SJCRH30 (cell line): ENCODE measurements at regions not wholly inside any gene's neighbourhood (a gene's known extent, or its start where the extent isn't known, plus 50 kb on each side); places are given as distances from the start of the nearest gene placed in this dataset.

Source experiments
- DNase-seq, 2 experiments: peaks; one replicate each; pipeline ENCODE4 v3.0.0-alpha.2; 2015 to 2020
- H3K27ac ChIP-seq: fragments of 250-450 bp; sonication (Bioruptor Pico); 2 replicates; pipeline ENCODE4 v1.5.1; 2020; ENCODE audit warnings: mild to moderate bottlenecking, moderate library complexity
- H3K27me3 ChIP-seq: fragments of 250-450 bp; sonication (Bioruptor Pico); 2 replicates; pipeline ENCODE4 v1.5.1; 2020; ENCODE audit warnings: mild to moderate bottlenecking, moderate library complexity
- H3K36me3 ChIP-seq: fragments of 250-450 bp; sonication (Bioruptor Pico); 2 replicates; pipeline ENCODE4 v1.5.1; 2020; ENCODE audit warnings: mild to moderate bottlenecking, moderate library complexity
- H3K4me1 ChIP-seq: fragments of 250-450 bp; sonication (Bioruptor Pico); 2 replicates; pipeline ENCODE4 v1.5.1; 2020; ENCODE audit warnings: mild to moderate bottlenecking, moderate library complexity
- H3K4me3 ChIP-seq: fragments of 250-450 bp; sonication (Bioruptor Pico); 2 replicates; pipeline ENCODE4 v1.5.1; 2020; ENCODE audit warnings: mild to moderate bottlenecking, moderate library complexity
- H3K9me3 ChIP-seq: fragments of 250-450 bp; sonication (Bioruptor Pico); replicated peaks from 2 replicates; pipeline ENCODE4 v1.5.1; 2020; ENCODE audit warnings: mild to moderate bottlenecking, moderate library complexity

GRCh38 chr6:53744321-53744720 lies 50.5 kb upstream of the LRRC1 start:
- Histone ChIP-seq H3K36me3 (no peaks in the 10 kb centered on the region), H3K27ac (no peak overlapping the region), H3K27me3 (no peaks in the 10 kb centered on the region), H3K4me1 (no peaks in the 10 kb centered on the region), H3K9me3 (no peaks in the 10 kb centered on the region), H3K4me3 (no peak overlapping the region)
- no peak for DNase-seq

- Histone ChIP-seq H3K4me3 (no peak overlapping the region), H3K27ac (no peak overlapping the region), H3K36me3 (no peaks in the 10 kb centered on the region), H3K9me3 (no peaks in the 10 kb centered on the region), H3K4me1 (no peaks in the 10 kb centered on the region), H3K27me3 (no peaks in the 10 kb centered on the region)
- DNase-seq: no peak
These were observed 53.6 kb upstream of the LRRC1 start for GRCh38 chr6:53741034-53741823.

- DNase-seq: no peak
- Histone ChIP-seq H3K4me3 (no peak overlapping the region), H3K27me3 (no peaks in the 10 kb centered on the region), H3K27ac (no peak overlapping the region), H3K9me3 (no peaks in the 10 kb centered on the region), H3K36me3 (no peaks in the 10 kb centered on the region), H3K4me1 (peaks cover 6% of the 10 kb centered on the region; the same call in 1 of the 2 replicates)
These were observed 57.1 kb upstream of the LRRC1 start for GRCh38 chr6:53737746-53738145.

GRCh38 chr6:53735896-53736295 lies 58.9 kb upstream of the LRRC1 start:
- peaks cover 6% of the 10 kb centered on the region; the same call in 1 of the 2 replicates for H3K4me1 ChIP-seq
- H3K9me3 ChIP-seq: no peaks in the 10 kb centered on the region
- H3K36me3 ChIP-seq: no peaks in the 10 kb centered on the region
- no peak overlapping the region for H3K4me3 ChIP-seq
- H3K27me3 ChIP-seq: no peaks in the 10 kb centered on the region
- DNase-seq: peak; percentile 46 to 78
- H3K27ac ChIP-seq: no peak overlapping the region

- Histone ChIP-seq H3K4me3 (no peak overlapping the region), H3K27ac (no peak overlapping the region), H3K9me3 (no peaks in the 10 kb centered on the region), H3K4me1 (peaks cover 6% of the 10 kb centered on the region; the same call in 1 of the 2 replicates), H3K36me3 (no peaks in the 10 kb centered on the region), H3K27me3 (no peaks in the 10 kb centered on the region)
- peak; percentile 48 to 59 for DNase-seq
These were observed 60.1 kb upstream of the LRRC1 start for GRCh38 chr6:53734473-53735299.

GRCh38 chr6:53731866-53732636 lies 62.8 kb upstream of the LRRC1 start:
- Histone ChIP-seq H3K4me3 (no peak overlapping the region), H3K36me3 (no peaks in the 10 kb centered on the region), H3K27ac (no peak overlapping the region), H3K27me3 (no peaks in the 10 kb centered on the region), H3K9me3 (no peaks in the 10 kb centered on the region), H3K4me1 (peaks cover 6% of the 10 kb centered on the region; the same call in 1 of the 2 replicates)
- no peak for DNase-seq

GRCh38 chr6:53730767-53731166 lies 64.0 kb upstream of the LRRC1 start:
- Histone ChIP-seq H3K36me3 (no peaks in the 10 kb centered on the region), H3K9me3 (no peaks in the 10 kb centered on the region), H3K4me1 (peaks cover 5% of the 10 kb centered on the region; the same call in 1 of the 2 replicates), H3K4me3 (no peak overlapping the region), H3K27me3 (no peaks in the 10 kb centered on the region), H3K27ac (no peak overlapping the region)
- DNase-seq: no peak

- Histone ChIP-seq H3K4me3 (no peak overlapping the region), H3K27me3 (no peaks in the 10 kb centered on the region), H3K4me1 (no peaks in the 10 kb centered on the region), H3K36me3 (no peaks in the 10 kb centered on the region), H3K9me3 (no peaks in the 10 kb centered on the region), H3K27ac (no peak overlapping the region)
- DNase-seq: peak; percentile 31 to 73
These were observed 63.1 kb upstream of the KLHL31 start for GRCh38 chr6:53728570-53729194.

GRCh38 chr6:53727748-53728147 lies 62.2 kb upstream of the KLHL31 start:
- no peak overlapping the region for H3K27ac ChIP-seq
- no peaks in the 10 kb centered on the region for H3K9me3 ChIP-seq
- no peak for DNase-seq
- no peak overlapping the region for H3K4me3 ChIP-seq
- H3K36me3 ChIP-seq: no peaks in the 10 kb centered on the region
- H3K27me3 ChIP-seq: no peaks in the 10 kb centered on the region
- no peaks in the 10 kb centered on the region for H3K4me1 ChIP-seq

GRCh38 chr6:53725791-53726575 lies 60.4 kb upstream of the KLHL31 start:
- Histone ChIP-seq H3K27ac (no peak overlapping the region), H3K9me3 (no peaks in the 10 kb centered on the region), H3K27me3 (no peaks in the 10 kb centered on the region), H3K4me1 (no peaks in the 10 kb centered on the region), H3K36me3 (no peaks in the 10 kb centered on the region), H3K4me3 (no peak overlapping the region)
- DNase-seq: peak; percentile 47 to 79

- Histone ChIP-seq H3K9me3 (no peaks in the 10 kb centered on the region), H3K36me3 (no peaks in the 10 kb centered on the region), H3K4me3 (no peak overlapping the region), H3K27ac (no peak overlapping the region), H3K4me1 (no peaks in the 10 kb centered on the region), H3K27me3 (no peaks in the 10 kb centered on the region)
- no peak for DNase-seq
These were observed 58.9 kb upstream of the KLHL31 start for GRCh38 chr6:53724501-53724900.

- Histone ChIP-seq H3K9me3 (no peaks in the 10 kb centered on the region), H3K4me1 (no peaks in the 10 kb centered on the region), H3K36me3 (no peaks in the 10 kb centered on the region), H3K27me3 (no peaks in the 10 kb centered on the region), H3K4me3 (no peak overlapping the region), H3K27ac (no peak overlapping the region)
- no peak for DNase-seq
These were observed 57.8 kb upstream of the KLHL31 start for GRCh38 chr6:53723331-53723730.

- no peak overlapping the region for H3K27ac ChIP-seq
- no peaks in the 10 kb centered on the region for H3K9me3 ChIP-seq
- no peak overlapping the region for H3K4me3 ChIP-seq
- H3K4me1 ChIP-seq: no peaks in the 10 kb centered on the region
- H3K36me3 ChIP-seq: no peaks in the 10 kb centered on the region
- DNase-seq: peak; percentile 6 to 13
- H3K27me3 ChIP-seq: no peaks in the 10 kb centered on the region
These were observed 56.2 kb upstream of the KLHL31 start for GRCh38 chr6:53721766-53722165.
